Activated CD4-positive, alpha-beta T cell treated with anti-CD3 and anti-CD28 coated beads, Interleukin-2, amount 10 ng/mL, durations not matched to agents 24 days and 14 days (primary cell): ENCODE measurements at regions not wholly inside any gene's neighbourhood (a gene's known extent, or its start where the extent isn't known, plus 50 kb on each side); places are given as distances from the start of the nearest gene placed in this dataset.
"Not testable (repeated sequence)": the region's sequence is repeated elsewhere in the genome, so short reads cannot be mapped to it uniquely, and the experiment has no call there.

Experiments used
- DNase-seq: peaks from one replicate; pipeline ENCODE4 v3.0.0; 2022
- H3K27ac Mint-ChIP-seq: one replicate; pipeline ENCODE4 v1.8.0; 2022; ENCODE audit warnings: mild to moderate bottlenecking, mixed read lengths
- H3K27me3 Mint-ChIP-seq: one replicate; pipeline ENCODE4 v1.8.0; 2022; ENCODE audit warnings: mixed read lengths
- H3K36me3 Mint-ChIP-seq: one replicate; pipeline ENCODE4 v1.8.0; 2022; ENCODE audit warnings: low read depth, mild to moderate bottlenecking, mixed read lengths
- H3K4me1 Mint-ChIP-seq: one replicate; pipeline ENCODE4 v1.8.0; 2021; ENCODE audit warnings: mixed read lengths
- H3K4me3 Mint-ChIP-seq: one replicate; pipeline ENCODE4 v1.8.0; 2022; ENCODE audit warnings: mild to moderate bottlenecking, moderate library complexity, mixed read lengths
- H3K9me3 Mint-ChIP-seq: one replicate; pipeline ENCODE4 v1.8.0; 2021; ENCODE audit warnings: mixed read lengths
- intact Hi-C: fragments of 100-400 bp; cut with micrococcal nuclease; formaldehyde crosslinking; loops from one replicate; pipeline ENCODE4 v1.15.1; 2023

- Mint-ChIP-seq H3K27me3 (no peaks in the 10 kb centered on the region), H3K27ac (no peak overlapping the region), H3K9me3 (no peaks in the 10 kb centered on the region), H3K36me3 (no peaks in the 10 kb centered on the region), H3K4me1 (no peaks in the 10 kb centered on the region), H3K4me3 (no peak overlapping the region)
- intact Hi-C loops: no loop called here
- DNase-seq: no peak
Measured at GRCh38 chr5:63101870-63102269, 523.3 kb downstream of the LRRC70 start.

GRCh38 chr5:63097286-63097685, 518.7 kb downstream of the LRRC70 start:
- H3K27me3 Mint-ChIP-seq: no peaks in the 10 kb centered on the region
- no peaks in the 10 kb centered on the region for H3K9me3 Mint-ChIP-seq
- no peaks in the 10 kb centered on the region for H3K4me1 Mint-ChIP-seq
- no peak for DNase-seq
- no peak overlapping the region for H3K27ac Mint-ChIP-seq
- intact Hi-C loops: no loop called here
- no peaks in the 10 kb centered on the region for H3K36me3 Mint-ChIP-seq
- H3K4me3 Mint-ChIP-seq: no peak overlapping the region

- Mint-ChIP-seq H3K9me3 (no peaks in the 10 kb centered on the region), H3K36me3 (no peaks in the 10 kb centered on the region), H3K4me1 (no peaks in the 10 kb centered on the region), H3K4me3 (no peak overlapping the region), H3K27ac (no peak overlapping the region), H3K27me3 (no peaks in the 10 kb centered on the region)
- no peak for DNase-seq
- intact Hi-C loops: no loop called here
Measured at GRCh38 chr5:63094730-63095129, 516.1 kb downstream of the LRRC70 start.

- DNase-seq: no peak
- Mint-ChIP-seq H3K4me1 (no peaks in the 10 kb centered on the region), H3K4me3 (no peak overlapping the region), H3K27me3 (no peaks in the 10 kb centered on the region), H3K36me3 (no peaks in the 10 kb centered on the region), H3K9me3 (no peaks in the 10 kb centered on the region), H3K27ac (no peak overlapping the region)
- intact Hi-C loops: no loop called here
Measured at GRCh38 chr5:63089147-63089546, 510.5 kb downstream of the LRRC70 start.

GRCh38 chr5:63085561-63085960, 506.9 kb downstream of the LRRC70 start:
- no peak for DNase-seq
- Mint-ChIP-seq H3K27ac (no peak overlapping the region), H3K9me3 (no peaks in the 10 kb centered on the region), H3K4me3 (no peak overlapping the region), H3K4me1 (no peaks in the 10 kb centered on the region), H3K36me3 (no peaks in the 10 kb centered on the region), H3K27me3 (no peaks in the 10 kb centered on the region)
- intact Hi-C loops: no loop called here

- H3K27me3 Mint-ChIP-seq, H3K4me1 Mint-ChIP-seq, H3K4me3 Mint-ChIP-seq, H3K27ac Mint-ChIP-seq, H3K9me3 Mint-ChIP-seq, DNase-seq, intact Hi-C loops, H3K36me3 Mint-ChIP-seq: not testable (repeated sequence)
Measured at GRCh38 chr5:63083689-63084088, 505.1 kb downstream of the LRRC70 start.

- Mint-ChIP-seq H3K4me3 (no peak overlapping the region), H3K27me3 (no peaks in the 10 kb centered on the region), H3K36me3 (no peaks in the 10 kb centered on the region), H3K4me1 (no peaks in the 10 kb centered on the region), H3K27ac (no peak overlapping the region), H3K9me3 (no peaks in the 10 kb centered on the region)
- intact Hi-C loops: no loop called here
- no peak for DNase-seq
Measured at GRCh38 chr5:63081402-63081801, 502.8 kb downstream of the LRRC70 start.

GRCh38 chr5:63070001-63070400, 491.4 kb downstream of the LRRC70 start:
- DNase-seq: no peak
- no peak overlapping the region for H3K27ac Mint-ChIP-seq
- no peaks in the 10 kb centered on the region for H3K36me3 Mint-ChIP-seq
- no peaks in the 10 kb centered on the region for H3K4me1 Mint-ChIP-seq
- H3K4me3 Mint-ChIP-seq: no peak overlapping the region
- intact Hi-C loops: no loop called here
- no peaks in the 10 kb centered on the region for H3K9me3 Mint-ChIP-seq
- H3K27me3 Mint-ChIP-seq: no peaks in the 10 kb centered on the region

GRCh38 chr5:63055421-63055820, 476.8 kb downstream of the LRRC70 start:
- DNase-seq: no peak
- Mint-ChIP-seq H3K27me3 (no peaks in the 10 kb centered on the region), H3K27ac (no peak overlapping the region), H3K36me3 (no peaks in the 10 kb centered on the region), H3K9me3 (peaks cover 4% of the 10 kb centered on the region), H3K4me1 (no peaks in the 10 kb centered on the region), H3K4me3 (no peak overlapping the region)
- intact Hi-C loops: no loop called here

- H3K4me3 Mint-ChIP-seq: no peak overlapping the region
- peaks cover 4% of the 10 kb centered on the region for H3K9me3 Mint-ChIP-seq
- no peak overlapping the region for H3K27ac Mint-ChIP-seq
- no peaks in the 10 kb centered on the region for H3K27me3 Mint-ChIP-seq
- DNase-seq: no peak
- H3K4me1 Mint-ChIP-seq: no peaks in the 10 kb centered on the region
- intact Hi-C loops: no loop called here
- no peaks in the 10 kb centered on the region for H3K36me3 Mint-ChIP-seq
Measured at GRCh38 chr5:63053019-63053638, 474.5 kb downstream of the LRRC70 start.

- no peaks in the 10 kb centered on the region for H3K4me1 Mint-ChIP-seq
- peaks cover 4% of the 10 kb centered on the region for H3K9me3 Mint-ChIP-seq
- intact Hi-C loops: no loop called here
- DNase-seq: no peak
- no peak overlapping the region for H3K4me3 Mint-ChIP-seq
- no peak overlapping the region for H3K27ac Mint-ChIP-seq
- H3K36me3 Mint-ChIP-seq: no peaks in the 10 kb centered on the region
- H3K27me3 Mint-ChIP-seq: no peaks in the 10 kb centered on the region
Measured at GRCh38 chr5:63050916-63051315, 472.3 kb downstream of the LRRC70 start.

- no peak for DNase-seq
- Mint-ChIP-seq H3K27me3 (no peaks in the 10 kb centered on the region), H3K4me1 (no peaks in the 10 kb centered on the region), H3K27ac (no peak overlapping the region), H3K4me3 (no peak overlapping the region), H3K9me3 (peaks cover 4% of the 10 kb centered on the region), H3K36me3 (no peaks in the 10 kb centered on the region)
- intact Hi-C loops: no loop called here
Measured at GRCh38 chr5:63049935-63050334, 471.3 kb downstream of the LRRC70 start.

- Mint-ChIP-seq H3K9me3 (no peaks in the 10 kb centered on the region), H3K36me3 (no peaks in the 10 kb centered on the region), H3K27ac (no peak overlapping the region), H3K4me1 (no peaks in the 10 kb centered on the region), H3K27me3 (no peaks in the 10 kb centered on the region), H3K4me3 (no peak overlapping the region)
- no peak for DNase-seq
- intact Hi-C loops: no loop called here
Measured at GRCh38 chr5:63043792-63044191, 465.2 kb downstream of the LRRC70 start.

GRCh38 chr5:63032343-63032742, 453.7 kb downstream of the LRRC70 start:
- no peaks in the 10 kb centered on the region for H3K4me1 Mint-ChIP-seq
- H3K4me3 Mint-ChIP-seq: no peak overlapping the region
- H3K27me3 Mint-ChIP-seq: no peaks in the 10 kb centered on the region
- no peak overlapping the region for H3K27ac Mint-ChIP-seq
- intact Hi-C loops: no loop called here
- no peaks in the 10 kb centered on the region for H3K36me3 Mint-ChIP-seq
- DNase-seq: no peak
- H3K9me3 Mint-ChIP-seq: peaks cover 20% of the 10 kb centered on the region

GRCh38 chr5:63029891-63030290, 451.3 kb downstream of the LRRC70 start:
- H3K4me1 Mint-ChIP-seq: no peaks in the 10 kb centered on the region

More at GRCh38 chr5:63029891-63030290, 451.3 kb downstream of the LRRC70 start:
- no peak for DNase-seq
- no peak overlapping the region for H3K27ac Mint-ChIP-seq
- no peak overlapping the region for H3K4me3 Mint-ChIP-seq
- intact Hi-C loops: no loop called here
- H3K9me3 Mint-ChIP-seq: peaks cover 20% of the 10 kb centered on the region
- no peaks in the 10 kb centered on the region for H3K27me3 Mint-ChIP-seq
- no peaks in the 10 kb centered on the region for H3K36me3 Mint-ChIP-seq
